Loucy (cell line): ENCODE measurements at regions not wholly inside any gene's neighbourhood (a gene's known extent, or its start where the extent isn't known, plus 50 kb on each side); places are given as distances from the start of the nearest gene placed in this dataset.

Source experiments
- H2AFZ ChIP-seq: fragments of 200-600 bp; sonication (generic); 2 replicates; pipeline ENCODE4 v1.6.0; 2016; ENCODE audit warnings: antibody characterized with exemption, mild to moderate bottlenecking, low read length, moderate library complexity
- H3F3A ChIP-seq: fragments of 200-600 bp; 2 replicates; pipeline ENCODE4 v1.6.0; 2016; ENCODE audit warnings: antibody characterized with exemption, low read depth, mild to moderate bottlenecking
- H3K27me3 ChIP-seq: fragments of 200-600 bp; sonication (generic); 2 replicates; pipeline ENCODE4 v1.6.1; 2014; ENCODE audit warnings: low read length, mild to moderate bottlenecking; ENCODE audit not compliant: insufficient read depth, poor library complexity, severe bottlenecking
- H3K36me3 ChIP-seq: fragments of 200-600 bp; sonication (generic); 2 replicates; pipeline ENCODE4 v1.6.1; 2016; ENCODE audit warnings: low read length; ENCODE audit not compliant: insufficient read depth
- H3K4me1 ChIP-seq: fragments of 200-600 bp; sonication (generic); 2 replicates; pipeline ENCODE4 v1.5.1; 2014; ENCODE audit warnings: low read length, mild to moderate bottlenecking; ENCODE audit not compliant: insufficient read depth, poor library complexity, severe bottlenecking
- H3K4me2 ChIP-seq: fragments of 200-600 bp; sonication (generic); 2 replicates; pipeline ENCODE4 v1.6.0; 2014; ENCODE audit warnings: antibody characterized with exemption, low read length, low read depth, mild to moderate bottlenecking; ENCODE audit not compliant: poor library complexity, severe bottlenecking
- H3K4me3 ChIP-seq: fragments of 200-600 bp; sonication (generic); 2 replicates; pipeline ENCODE4 v1.5.1; 2014; ENCODE audit warnings: low read length, mild to moderate bottlenecking, mixed read lengths; ENCODE audit not compliant: poor library complexity, severe bottlenecking
- H3K79me2 ChIP-seq: fragments of 200-600 bp; sonication (generic); 2 replicates; pipeline ENCODE4 v1.6.1; 2014; ENCODE audit warnings: low read length; ENCODE audit not compliant: insufficient read depth
- H3K9ac ChIP-seq: fragments of 200-600 bp; sonication (generic); 2 replicates; pipeline ENCODE4 v1.6.0; 2014; ENCODE audit warnings: mild to moderate bottlenecking, low read depth, low read length, moderate library complexity; ENCODE audit not compliant: poor library complexity, severe bottlenecking
- H3K9me2 ChIP-seq: fragments of 200-600 bp; sonication (generic); replicated peaks from 2 replicates; pipeline ENCODE4 v1.6.1; 2016; ENCODE audit warnings: low read depth, low read length, mixed read lengths
- H3K9me3 ChIP-seq: fragments of 200-600 bp; sonication (generic); 2 replicates; pipeline ENCODE4 v1.6.1; 2014; ENCODE audit warnings: mild to moderate bottlenecking, antibody characterized with exemption, low read length, low read depth; ENCODE audit not compliant: insufficient read depth
- H4K20me1 ChIP-seq: fragments of 200-600 bp; sonication (generic); 2 replicates; pipeline ENCODE4 v1.6.0; 2014; ENCODE audit warnings: antibody characterized with exemption, low read length, mild to moderate bottlenecking; ENCODE audit not compliant: insufficient read depth, poor library complexity, severe bottlenecking
- CTCF ChIP-seq: fragments of 200-600 bp; sonication (generic); conservative IDR thresholded peaks from 2 replicates; pipeline ENCODE4 v1.5.1; 2014; ENCODE audit warnings: mild to moderate bottlenecking, antibody characterized with exemption, low read length
- EZH2phosphoT487 ChIP-seq: fragments of 200-600 bp; IDR thresholded peaks from 2 replicates; pipeline ENCODE4 v1.6.1; 2018; ENCODE audit warnings: antibody characterized with exemption, mild to moderate bottlenecking, moderate library complexity, borderline replicate concordance

- TF ChIP-seq CTCF (no peak), EZH2phosphoT487 (no peak)
These were observed 119.8 kb downstream of the OAT start for GRCh38 chr10:124298891-124299290.

GRCh38 chr10:124296813-124297788 is 121.6 kb downstream of the OAT start:
- H3K36me3 ChIP-seq: no peaks in the 10 kb centered on the region
- H3F3A ChIP-seq: no peaks in the 10 kb centered on the region
- TF ChIP-seq EZH2phosphoT487 (no peak), CTCF (no peak)
- no peak overlapping the region for H3K9ac ChIP-seq
- H3K4me1 ChIP-seq: no peaks in the 10 kb centered on the region
- no peak overlapping the region for H2AFZ ChIP-seq
- H3K27me3 ChIP-seq: no peaks in the 10 kb centered on the region
- no peak overlapping the region for H3K4me3 ChIP-seq
- no peak overlapping the region for H3K4me2 ChIP-seq
- H4K20me1 ChIP-seq: no peaks in the 10 kb centered on the region
- no peaks in the 10 kb centered on the region for H3K9me2 ChIP-seq
- peaks cover 13% of the 10 kb centered on the region; the same call in 1 of the 2 replicates for H3K9me3 ChIP-seq
- no peaks in the 10 kb centered on the region for H3K79me2 ChIP-seq

More at GRCh38 chr10:124298891-124299290, 119.8 kb downstream of the OAT start:
- Histone ChIP-seq H3K36me3 (no peaks in the 10 kb centered on the region), H3K9ac (no peak overlapping the region), H3K4me2 (no peak overlapping the region), H3K9me2 (no peaks in the 10 kb centered on the region), H3K9me3 (peaks cover 13% of the 10 kb centered on the region; the same call in 1 of the 2 replicates), H3K4me3 (no peak overlapping the region), H3F3A (no peaks in the 10 kb centered on the region), H4K20me1 (no peaks in the 10 kb centered on the region), H3K4me1 (no peaks in the 10 kb centered on the region), H2AFZ (no peak overlapping the region), H3K27me3 (no peaks in the 10 kb centered on the region), H3K79me2 (no peaks in the 10 kb centered on the region)

- Histone ChIP-seq H3K9me2 (no peaks in the 10 kb centered on the region), H3K4me3 (no peak overlapping the region), H2AFZ (no peak overlapping the region), H3K9me3 (peaks cover 9% of the 10 kb centered on the region; the same call in 1 of the 2 replicates), H4K20me1 (no peaks in the 10 kb centered on the region), H3F3A (no peaks in the 10 kb centered on the region), H3K79me2 (no peaks in the 10 kb centered on the region), H3K4me2 (no peak overlapping the region), H3K4me1 (no peaks in the 10 kb centered on the region), H3K27me3 (no peaks in the 10 kb centered on the region), H3K9ac (no peak overlapping the region), H3K36me3 (no peaks in the 10 kb centered on the region)
- TF ChIP-seq CTCF (no peak), EZH2phosphoT487 (no peak)
These were observed 122.5 kb downstream of the OAT start for GRCh38 chr10:124296121-124296812.
